NCI-H1930 (cell line): ENCODE measurements at regions not wholly inside any gene's neighbourhood (a gene's known extent, or its start where the extent isn't known, plus 50 kb on each side); places are given as distances from the start of the nearest gene placed in this dataset.

ENCODE experiments used
- DNase-seq, 2 experiments: peaks; one replicate each; lab custom pipeline; 2025; lab: John Stamatoyannopoulos, UW

GRCh38 chr9:88658311-88658822 lies 123.4 kb downstream of the NXNL2 start:
- DNase-seq = no peak

- DNase-seq = no peak
Observed at GRCh38 chr9:88659126-88659525, 124.1 kb downstream of the NXNL2 start.

- no peak for DNase-seq
Observed at GRCh38 chr9:88660611-88661010, 125.6 kb downstream of the NXNL2 start.

- no peak for DNase-seq
Observed at GRCh38 chr9:88661759-88662158, 126.8 kb downstream of the NXNL2 start.

GRCh38 chr9:88663771-88664419 lies 128.9 kb downstream of the NXNL2 start:
- no peak for DNase-seq

GRCh38 chr9:88664773-88665172 lies 129.8 kb downstream of the NXNL2 start:
- no peak for DNase-seq

- peak in 1 of 2 experiments; percentile 14 for DNase-seq
Observed at GRCh38 chr9:88672874-88673689, 138.1 kb downstream of the NXNL2 start.

GRCh38 chr9:88673886-88674285 lies 138.9 kb downstream of the NXNL2 start:
- DNase-seq = no peak

GRCh38 chr9:88676644-88677043 lies 141.7 kb downstream of the NXNL2 start:
- no peak for DNase-seq

GRCh38 chr9:88678008-88678407 lies 143.0 kb downstream of the NXNL2 start:
- DNase-seq = no peak

GRCh38 chr9:88678431-88678830 lies 143.5 kb downstream of the NXNL2 start:
- no peak for DNase-seq

GRCh38 chr9:88680041-88680440 lies 145.1 kb downstream of the NXNL2 start:
- DNase-seq = no peak

- no peak for DNase-seq
Observed at GRCh38 chr9:88680505-88681160, 145.7 kb downstream of the NXNL2 start.

GRCh38 chr9:88681434-88681833 lies 146.5 kb downstream of the NXNL2 start:
- no peak for DNase-seq

GRCh38 chr9:88682431-88682831 lies 147.5 kb downstream of the NXNL2 start:
- no peak for DNase-seq

GRCh38 chr9:88684046-88684445 lies 149.1 kb downstream of the NXNL2 start:
- no peak for DNase-seq

GRCh38 chr9:88684845-88685244 lies 149.9 kb downstream of the NXNL2 start:
- DNase-seq = no peak

- DNase-seq = no peak
Observed at GRCh38 chr9:88685966-88686365, 151.0 kb downstream of the NXNL2 start.

- DNase-seq = no peak
Observed at GRCh38 chr9:88689509-88690298, 154.7 kb downstream of the NXNL2 start.

- DNase-seq = no peak
Observed at GRCh38 chr9:88690628-88691027, 155.7 kb downstream of the NXNL2 start.

GRCh38 chr9:88691091-88691490 lies 156.1 kb downstream of the NXNL2 start:
- no peak for DNase-seq

GRCh38 chr9:88691811-88692210 lies 156.8 kb downstream of the NXNL2 start:
- DNase-seq = no peak
